ENCODE measurements at regions not wholly inside any gene's neighbourhood (a gene's known extent, or its start where the extent isn't known, plus 50 kb on each side); places are given as distances from the start of the nearest gene placed in this dataset.

GRCh38 chr1:98008373-98008772 lies 87.5 kb upstream of the DPYD start:
- TF ChIP-seq CTCF (IDR thresholded peaks at IDR 0.05; ENCODE audit: insufficient read depth, low read length) (no peak), POLR2AphosphoS5 (IDR thresholded peaks at IDR 0.05; ENCODE audit: low read depth) (no peak), GABPA (IDR thresholded peaks at IDR 0.05; ENCODE audit: low read depth) (no peak), SPI1 (IDR thresholded peaks at IDR 0.05; ENCODE audit: borderline replicate concordance, low read depth) (no peak), REST (IDR thresholded peaks at IDR 0.05; ENCODE audit: insufficient replicate concordance, low read depth) (no peak)
- H3K27me3 ChIP-seq (ENCODE audit: insufficient read depth, poor library complexity, severe bottlenecking), result no peaks in the 10 kb centered on the region
- no peak for DNase-seq (ENCODE audit: low read depth in 1 of 2, low spot score in 1 of 2)
- H3K27ac ChIP-seq (replicated peaks), result no peak overlapping the region
- no peak overlapping the region for H3K4me3 ChIP-seq (replicated peaks; ENCODE audit: insufficient read depth, low read length)

GRCh38 chr1:98005326-98006010 lies 84.6 kb upstream of the DPYD start:
- no peak overlapping the region for H3K4me3 ChIP-seq (replicated peaks; ENCODE audit: insufficient read depth, low read length)
- H3K27ac ChIP-seq (replicated peaks), result no peak overlapping the region
- H3K27me3 ChIP-seq (ENCODE audit: insufficient read depth, poor library complexity, severe bottlenecking), result no peaks in the 10 kb centered on the region
- TF ChIP-seq REST (IDR thresholded peaks at IDR 0.05; ENCODE audit: insufficient replicate concordance, low read depth) (no peak), POLR2AphosphoS5 (IDR thresholded peaks at IDR 0.05; ENCODE audit: low read depth) (no peak), GABPA (IDR thresholded peaks at IDR 0.05; ENCODE audit: low read depth) (no peak)
- no peak for DNase-seq (ENCODE audit: low read depth in 1 of 2, low spot score in 1 of 2)

GRCh38 chr1:98003442-98003841 lies 82.6 kb upstream of the DPYD start:
- Histone ChIP-seq H3K4me3 (replicated peaks; ENCODE audit: insufficient read depth, low read length) (no peak overlapping the region), H3K27ac (replicated peaks) (no peak overlapping the region), H3K27me3 (ENCODE audit: insufficient read depth, poor library complexity, severe bottlenecking) (no peaks in the 10 kb centered on the region)
- TF ChIP-seq REST (IDR thresholded peaks at IDR 0.05; ENCODE audit: insufficient replicate concordance, low read depth), result no peak
- TF ChIP-seq SPI1 (IDR thresholded peaks at IDR 0.05; ENCODE audit: borderline replicate concordance, low read depth), result no peak
- TF ChIP-seq POLR2AphosphoS5 (IDR thresholded peaks at IDR 0.05; ENCODE audit: low read depth), result no peak
- TF ChIP-seq CTCF (IDR thresholded peaks at IDR 0.05; ENCODE audit: insufficient read depth, low read length), result no peak
- no peak for TF ChIP-seq GABPA (IDR thresholded peaks at IDR 0.05; ENCODE audit: low read depth)
- DNase-seq (ENCODE audit: low read depth in 1 of 2, low spot score in 1 of 2), result no peak
